Endodermal cell (in vitro differentiated cells): ENCODE measurements at regions not wholly inside any gene's neighbourhood (a gene's known extent, or its start where the extent isn't known, plus 50 kb on each side); places are given as distances from the start of the nearest gene placed in this dataset.

Experiments used
- DNase-seq: peaks from one replicate; pipeline ENCODE4 v3.0.0-alpha.2; 2017
- H3K27ac ChIP-seq: 2 replicates; pipeline ENCODE4 v1.5.1; 2013; ENCODE audit warnings: mild to moderate bottlenecking, low read depth, low read length, moderate library complexity
- H3K27me3 ChIP-seq: 2 replicates; pipeline ENCODE4 v1.6.1; 2013; ENCODE audit warnings: mild to moderate bottlenecking, low read length, moderate library complexity; ENCODE audit not compliant: insufficient read depth, control insufficient read depth, poor library complexity, severe bottlenecking
- H3K36me3 ChIP-seq: 2 replicates; pipeline ENCODE4 v1.7.0; 2013; ENCODE audit warnings: mild to moderate bottlenecking, low read length, moderate library complexity; ENCODE audit not compliant: control insufficient read depth, insufficient read depth
- H3K4me1 ChIP-seq: one replicate; pipeline ENCODE4 v1.7.0; 2013; ENCODE audit warnings: low read length; ENCODE audit not compliant: control insufficient read depth, insufficient read depth
- H3K4me3 ChIP-seq: 2 replicates; pipeline ENCODE4 v1.5.1; 2013; ENCODE audit warnings: mild to moderate bottlenecking, low read length, moderate library complexity
- H3K9ac ChIP-seq: 2 replicates; pipeline ENCODE4 v1.6.1; 2013; ENCODE audit warnings: mild to moderate bottlenecking, low read length, moderate library complexity; ENCODE audit not compliant: poor library complexity, severe bottlenecking; ENCODE audit errors: extremely low read depth
- H3K9me3 ChIP-seq: 2 replicates; pipeline ENCODE4 v1.6.1; 2013; ENCODE audit warnings: mild to moderate bottlenecking, low read length, moderate library complexity; ENCODE audit not compliant: control insufficient read depth
- H3K27ac Mint-ChIP-seq: 2 replicates; pipeline ENCODE4 v1.8.0; 2020; ENCODE audit warnings: mixed read lengths
- H3K27me3 Mint-ChIP-seq: 2 replicates; pipeline ENCODE4 v1.8.0; 2021; ENCODE audit warnings: mild to moderate bottlenecking, mixed read lengths; ENCODE audit not compliant: insufficient read depth
- H3K36me3 Mint-ChIP-seq: 2 replicates; pipeline ENCODE4 v1.8.0; 2020; ENCODE audit warnings: low read depth, mixed read lengths
- H3K4me1 Mint-ChIP-seq: 2 replicates; pipeline ENCODE4 v1.8.0; 2020; ENCODE audit warnings: mixed read lengths
- H3K4me3 Mint-ChIP-seq: 2 replicates; pipeline ENCODE4 v1.8.0; 2020; ENCODE audit warnings: mild to moderate bottlenecking, moderate library complexity, mixed read lengths
- H3K9me3 Mint-ChIP-seq: 2 replicates; pipeline ENCODE4 v1.8.0; 2020; ENCODE audit warnings: mild to moderate bottlenecking, mixed read lengths
- CTCF ChIP-seq: fragments of 200-600 bp; sonication (generic); conservative IDR thresholded peaks from 2 replicates; pipeline ENCODE4 v1.5.0; 2021; ENCODE audit warnings: antibody characterized with exemption, mild to moderate bottlenecking
- WGBS, 2 experiments: methylation state at CpG; one replicate each; pipeline versions ENCODE4 v1.1.5 to v1.1.7; 2013; ENCODE audit warnings: missing lambda C conversion rate in 2 of 2, mixed read lengths in 1 of 2; ENCODE audit not compliant: insufficient coverage in 1 of 2, insufficient read length in 1 of 2; 5-methylcytosine and 5-hydroxymethylcytosine counted together

GRCh38 chr13:48798180-48798579 lies 144.5 kb downstream of the CYSLTR2 start:
- H3K27me3 Mint-ChIP-seq = no peaks in the 10 kb centered on the region
- H3K27me3 ChIP-seq = no peaks in the 10 kb centered on the region
- H3K27ac ChIP-seq = no peak overlapping the region
- no peak overlapping the region for H3K9ac ChIP-seq
- TF ChIP-seq CTCF = no peak
- H3K4me1 Mint-ChIP-seq = peaks cover 2% of the 10 kb centered on the region
- H3K36me3 Mint-ChIP-seq = no peaks in the 10 kb centered on the region
- no peaks in the 10 kb centered on the region for H3K4me1 ChIP-seq
- DNase-seq = no peak
- H3K36me3 ChIP-seq = no peaks in the 10 kb centered on the region
- H3K27ac Mint-ChIP-seq = no peak overlapping the region
- no peak overlapping the region for H3K4me3 Mint-ChIP-seq
- H3K4me3 ChIP-seq = no peak overlapping the region
- H3K9me3 ChIP-seq = no peaks in the 10 kb centered on the region
- WGBS, 2 experiments = 89 to 91% methylated on average over 1 to 2 of the region's 2 CpGs
- peaks cover 4% of the 10 kb centered on the region for H3K9me3 Mint-ChIP-seq

- Mint-ChIP-seq H3K4me1 (no peaks in the 10 kb centered on the region), H3K4me3 (no peak overlapping the region), H3K27ac (no peak overlapping the region), H3K27me3 (no peaks in the 10 kb centered on the region), H3K9me3 (peaks cover 4% of the 10 kb centered on the region), H3K36me3 (no peaks in the 10 kb centered on the region)
- DNase-seq = no peak
- Histone ChIP-seq H3K4me3 (no peak overlapping the region), H3K36me3 (no peaks in the 10 kb centered on the region), H3K9ac (no peak overlapping the region), H3K4me1 (no peaks in the 10 kb centered on the region), H3K27ac (no peak overlapping the region), H3K27me3 (no peaks in the 10 kb centered on the region), H3K9me3 (no peaks in the 10 kb centered on the region)
- no peak for TF ChIP-seq CTCF
- WGBS, 2 experiments = 87 to 88% methylated on average over 1 to 3 of the region's 3 CpGs
Measured at GRCh38 chr13:48801255-48801654, 147.5 kb downstream of the CYSLTR2 start.

- H3K4me1 Mint-ChIP-seq = no peaks in the 10 kb centered on the region
- no peak for DNase-seq
- Histone ChIP-seq H3K4me3 (no peak overlapping the region), H3K9me3 (no peaks in the 10 kb centered on the region), H3K27ac (no peak overlapping the region), H3K27me3 (no peaks in the 10 kb centered on the region), H3K36me3 (no peaks in the 10 kb centered on the region), H3K9ac (no peak overlapping the region), H3K4me1 (no peaks in the 10 kb centered on the region)
- no peaks in the 10 kb centered on the region for H3K9me3 Mint-ChIP-seq
- no peaks in the 10 kb centered on the region for H3K36me3 Mint-ChIP-seq
- H3K27ac Mint-ChIP-seq = no peak overlapping the region
- TF ChIP-seq CTCF = no peak
- no peak overlapping the region for H3K4me3 Mint-ChIP-seq
- WGBS, 2 experiments = 95 to 97% methylated on average over 3 to 4 of the region's 4 CpGs
- H3K27me3 Mint-ChIP-seq = no peaks in the 10 kb centered on the region
Measured at GRCh38 chr13:48804821-48805601, 151.3 kb downstream of the CYSLTR2 start.
